ENCODE measurements at regions not wholly inside any gene's neighbourhood (a gene's known extent, or its start where the extent isn't known, plus 50 kb on each side); places are given as distances from the start of the nearest gene placed in this dataset.

- no peak for TF ChIP-seq EP300 (IDR thresholded peaks at IDR 0.05)
- no peak for TF ChIP-seq POLR2A (IDR thresholded peaks at IDR 0.05)
- TF ChIP-seq CTCF (IDR thresholded peaks at IDR 0.05): no peak
- no peak overlapping the region for H3K4me3 ChIP-seq
- no peaks in the 10 kb centered on the region for H3K27me3 ChIP-seq
- H3K36me3 ChIP-seq: no peaks in the 10 kb centered on the region
- no peaks in the 10 kb centered on the region for H3K4me1 ChIP-seq (ENCODE audit: insufficient read depth)
- no peaks in the 10 kb centered on the region for H3K9me3 ChIP-seq
- intact Hi-C loops (cut with DNase I): no loop called here
- 49 to 63% (median 62%) methylated on average over 1 of the region's 1 CpG for WGBS, 3 donors
- no peak overlapping the region for H3K27ac ChIP-seq
- DNase-seq: no peak
Observed at GRCh38 chr10:108238261-108238660, 1073.8 kb upstream of the SORCS1 start.

- Histone ChIP-seq H3K27ac (no peak overlapping the region), H3K36me3 (no peaks in the 10 kb centered on the region), H3K9me3 (no peaks in the 10 kb centered on the region), H3K4me3 (no peak overlapping the region), H3K27me3 (no peaks in the 10 kb centered on the region), H3K4me1 (ENCODE audit: insufficient read depth) (no peaks in the 10 kb centered on the region)
- no peak for TF ChIP-seq EP300 (IDR thresholded peaks at IDR 0.05)
- no peak for TF ChIP-seq CTCF (IDR thresholded peaks at IDR 0.05)
- no peak for TF ChIP-seq POLR2A (IDR thresholded peaks at IDR 0.05)
- no peak for DNase-seq
- intact Hi-C loops (cut with DNase I): no loop called here
- WGBS, 3 donors: 83 to 86% (median 84%) methylated on average over 5 of the region's 5 CpGs
Observed at GRCh38 chr10:108230478-108231170, 1066.1 kb upstream of the SORCS1 start.

- intact Hi-C loops (cut with DNase I): no loop called here
- Histone ChIP-seq H3K9me3 (no peaks in the 10 kb centered on the region), H3K36me3 (no peaks in the 10 kb centered on the region), H3K4me3 (no peak overlapping the region), H3K27ac (no peak overlapping the region), H3K27me3 (no peaks in the 10 kb centered on the region), H3K4me1 (ENCODE audit: insufficient read depth) (no peaks in the 10 kb centered on the region)
- TF ChIP-seq EP300 (IDR thresholded peaks at IDR 0.05) (no peak), CTCF (IDR thresholded peaks at IDR 0.05) (no peak), POLR2A (IDR thresholded peaks at IDR 0.05) (no peak)
- DNase-seq: no peak
- 84 to 89% (median 88%) methylated on average over 2 of the region's 2 CpGs for WGBS, 3 donors
Observed at GRCh38 chr10:108208732-108209131, 1044.2 kb upstream of the SORCS1 start.

GRCh38 chr10:108208038-108208437 lies 1043.5 kb upstream of the SORCS1 start:
- no peaks in the 10 kb centered on the region for H3K9me3 ChIP-seq
- no peaks in the 10 kb centered on the region for H3K27me3 ChIP-seq
- H3K36me3 ChIP-seq: no peaks in the 10 kb centered on the region
- 43 to 50% (median 46%) methylated on average over 3 of the region's 3 CpGs for WGBS, 3 donors
- TF ChIP-seq POLR2A (IDR thresholded peaks at IDR 0.05) (no peak), CTCF (IDR thresholded peaks at IDR 0.05) (no peak), EP300 (IDR thresholded peaks at IDR 0.05) (no peak)
- no peak for DNase-seq
- H3K4me1 ChIP-seq (ENCODE audit: insufficient read depth): no peaks in the 10 kb centered on the region
- H3K4me3 ChIP-seq: no peak overlapping the region
- intact Hi-C loops (cut with DNase I): no loop called here
- no peak overlapping the region for H3K27ac ChIP-seq

All from ovary (tissue), 7 donors.